Esophagus squamous epithelium (tissue), 4 donors: ENCODE measurements at regions not wholly inside any gene's neighbourhood (a gene's known extent, or its start where the extent isn't known, plus 50 kb on each side); places are given as distances from the start of the nearest gene placed in this dataset.
"Not testable (repeated sequence)": the region's sequence is repeated elsewhere in the genome, so short reads cannot be mapped to it uniquely, and the experiment has no call there.

Experiments used
- CTCF ChIP-seq, 6 experiments: fragments of 450-650 bp in 4 of 6; fragments of 200-600 bp in 2 of 6; sonication (generic) in 2 of 6; IDR thresholded peaks; one replicate each; pipeline ENCODE4 v1.5.1; 2016 to 2019; ENCODE audit warnings: antibody characterized with exemption in 6 of 6, mild to moderate bottlenecking in 4 of 6, moderate library complexity in 4 of 6
- POLR2A ChIP-seq, 4 donors: fragments of 450-650 bp; IDR thresholded peaks; one replicate each; pipeline ENCODE4 v1.6.1; 2017; ENCODE audit warnings: antibody characterized with exemption in 4 of 4, mild to moderate bottlenecking in 4 of 4, moderate library complexity in 3 of 4

- not testable (repeated sequence) for TF ChIP-seq POLR2A, CTCF (IDR thresholded peaks at IDR 0.05)
Observed at GRCh38 chr20:30891400-30891799, 366.1 kb upstream of the DEFB115 start.
